GM18873 (cell line): ENCODE measurements at regions not wholly inside any gene's neighbourhood (a gene's known extent, or its start where the extent isn't known, plus 50 kb on each side); places are given as distances from the start of the nearest gene placed in this dataset.
"Not testable (repeated sequence)": the region's sequence is repeated elsewhere in the genome, so short reads cannot be mapped to it uniquely, and the experiment has no call there.

ENCODE experiments used
- ATAC-seq: cut with Tn5 transposase; IDR thresholded peaks from one replicate; pipeline ENCODE4 v1.9.1; 2021; ENCODE audit warnings: mild to moderate bottlenecking, moderate library complexity, moderate number of reproducible peaks; ENCODE audit not compliant: unreplicated experiment, low FRiP score

DNA sequence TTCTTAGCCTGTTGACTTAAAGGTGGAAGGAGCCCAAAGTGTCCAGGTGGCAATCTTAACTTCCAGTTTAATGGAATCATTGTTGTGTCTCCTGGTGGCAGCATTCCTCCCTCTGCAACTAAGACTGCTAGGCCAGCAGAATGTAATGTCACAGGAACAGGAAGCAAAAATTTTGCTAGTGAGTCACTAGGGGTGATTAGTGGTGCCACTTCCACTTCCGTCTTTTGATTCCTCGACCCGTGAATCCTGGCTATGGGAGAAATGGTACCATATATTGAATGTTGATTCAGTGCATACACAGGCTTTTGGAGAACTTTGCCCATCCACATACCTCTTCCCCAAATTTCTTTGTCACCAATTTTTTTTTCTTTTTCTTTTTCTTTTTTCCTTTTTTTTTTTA is 661.4 kb downstream of the TAF11L14 start:
- ATAC-seq: not testable (repeated sequence)

DNA sequence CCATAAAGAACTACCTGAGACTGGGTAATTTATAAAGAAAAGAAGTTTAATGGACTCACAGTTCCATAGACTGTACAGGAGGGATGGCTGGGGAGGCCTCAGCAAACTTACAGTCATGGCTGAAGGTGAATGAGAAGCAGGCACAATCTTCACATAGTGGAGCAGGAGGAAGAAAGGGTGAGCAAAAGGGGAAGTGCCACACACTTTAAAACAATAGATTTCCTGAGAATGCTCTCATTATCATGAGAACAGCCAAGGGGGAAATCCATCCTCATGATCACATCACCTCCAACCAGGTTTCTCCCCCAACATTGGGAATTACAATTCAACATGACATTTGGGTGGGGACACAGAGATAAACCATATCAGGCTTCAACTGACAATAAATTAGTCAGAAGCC is 664.9 kb downstream of the TAF11L14 start:
- no peak for ATAC-seq

DNA sequence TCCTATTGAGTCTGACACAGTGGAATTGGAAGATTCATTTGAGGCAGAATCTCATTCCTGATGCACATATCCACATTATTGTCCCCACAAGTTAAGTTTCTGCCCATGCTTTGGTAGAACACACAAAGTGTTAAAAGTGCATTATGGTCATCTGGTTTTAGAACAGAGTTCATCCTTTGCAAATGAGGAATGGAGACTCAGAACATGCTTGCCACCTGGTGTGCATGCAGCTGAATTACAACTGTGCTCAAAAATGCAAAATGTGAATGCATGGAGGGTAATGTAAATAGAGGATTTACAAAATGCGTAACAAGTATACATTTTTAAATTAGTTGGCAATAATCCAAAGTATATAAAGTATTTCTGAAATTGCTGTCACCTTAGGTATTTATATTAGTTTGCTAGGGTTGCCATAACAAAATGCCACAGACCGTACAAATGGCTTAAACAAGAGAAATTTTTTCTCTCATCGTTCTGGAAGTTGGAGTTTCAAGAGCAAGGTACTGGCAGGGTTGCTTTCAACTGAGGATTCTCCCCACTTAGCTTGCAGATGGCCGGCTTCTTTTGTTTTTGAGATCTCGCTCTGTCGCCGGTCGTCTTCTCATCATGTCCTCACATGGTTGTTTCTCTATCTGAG is 671.1 kb downstream of the TAF11L14 start:
- peak; percentile 47 for ATAC-seq

DNA sequence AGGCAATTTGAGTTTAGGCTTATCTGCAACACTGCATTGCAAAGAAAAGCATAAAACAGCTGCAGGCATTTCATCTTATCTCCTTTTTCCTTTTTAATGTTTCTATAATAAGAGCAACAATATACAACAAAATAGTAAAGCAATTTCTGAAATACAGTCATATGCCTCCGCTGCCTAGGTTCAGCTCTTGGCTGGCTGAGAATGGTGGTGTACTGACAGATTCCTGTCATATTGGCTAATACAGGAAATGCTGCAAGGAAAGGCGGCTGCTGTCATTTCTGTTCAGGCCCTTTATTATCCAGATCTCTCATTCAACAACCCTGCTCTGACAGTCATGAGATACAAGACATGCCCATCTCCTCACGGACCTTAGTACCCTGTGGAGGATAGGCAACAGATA is 677.0 kb downstream of the TAF11L14 start:
- no peak for ATAC-seq

DNA sequence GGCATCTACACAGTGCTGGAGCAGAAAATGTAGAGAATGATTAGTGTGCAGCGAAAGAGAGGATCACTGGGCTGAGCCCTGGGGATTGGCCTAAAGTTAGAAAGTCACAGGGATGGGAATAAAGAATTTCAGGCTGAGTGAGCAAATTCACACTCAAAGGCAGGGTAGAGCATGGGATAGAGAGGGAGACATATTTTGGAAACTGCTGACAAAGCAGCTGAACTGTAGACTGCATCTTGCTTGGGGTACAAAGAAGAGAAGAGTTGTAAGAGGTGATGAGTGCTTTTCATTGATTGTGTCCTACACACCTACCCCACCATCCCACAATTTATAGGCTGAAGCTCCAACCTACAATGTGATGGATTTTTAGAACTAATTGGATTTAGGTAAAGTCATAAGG is 677.8 kb downstream of the TAF11L14 start:
- ATAC-seq: no peak

DNA sequence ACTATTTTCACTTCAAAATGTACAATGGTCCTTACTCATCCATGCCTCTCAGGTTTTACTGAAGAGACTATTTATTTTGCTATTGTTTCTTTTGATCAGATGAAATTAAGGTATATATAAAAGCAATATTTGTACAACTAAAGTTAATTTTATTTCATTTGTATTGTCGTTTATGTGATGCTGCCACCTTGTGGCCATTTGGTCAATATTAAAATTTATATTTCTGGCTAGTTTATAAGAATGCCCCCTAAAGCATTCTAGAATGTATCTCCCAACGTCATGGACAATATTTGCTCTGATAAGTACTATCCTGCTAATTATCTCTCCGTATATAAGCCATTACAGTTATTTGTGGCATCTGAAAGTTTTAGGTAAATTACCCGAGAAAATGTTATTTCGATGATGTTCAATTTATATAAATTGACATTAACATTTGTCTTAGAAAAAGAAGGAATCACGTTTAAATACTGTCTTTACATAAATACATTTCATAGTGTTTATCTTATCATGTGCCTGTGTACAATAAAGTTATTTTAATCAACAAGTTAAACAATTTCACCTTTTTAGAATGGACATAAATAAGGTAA is 680.0 kb downstream of the TAF11L14 start:
- no peak for ATAC-seq

DNA sequence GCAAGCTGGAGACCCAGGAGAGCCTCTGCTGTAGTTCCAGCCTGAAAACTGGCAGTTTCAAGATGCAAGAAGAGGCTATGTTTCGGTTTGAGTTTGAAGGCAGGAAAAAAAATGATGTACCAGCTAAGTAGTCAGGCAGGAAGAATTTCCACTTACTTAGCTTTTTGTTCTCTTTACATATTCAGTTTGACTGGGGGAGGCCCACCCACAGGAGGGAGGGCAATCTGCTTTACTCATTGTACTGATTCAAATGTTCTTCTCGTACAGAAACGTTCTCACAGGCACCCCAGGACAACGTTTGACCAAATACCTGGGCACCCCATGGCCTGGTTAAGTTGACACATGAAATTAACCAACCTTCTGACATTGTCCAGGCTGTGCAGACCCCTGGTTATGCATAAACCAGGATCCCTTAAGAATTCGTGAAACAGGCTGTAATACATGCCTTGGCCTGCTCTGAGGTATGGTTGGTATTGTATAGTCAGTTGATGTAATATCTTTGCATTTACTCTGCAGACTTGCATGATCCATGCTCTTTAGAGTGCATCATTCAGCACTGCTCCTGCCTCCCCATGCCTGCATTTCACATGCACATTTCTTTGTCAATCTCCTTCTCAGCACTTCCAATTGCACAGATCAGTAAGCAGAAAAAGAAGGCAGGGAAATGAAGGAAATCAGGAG is 687.1 kb downstream of the TAF11L14 start:
- no peak for ATAC-seq

DNA sequence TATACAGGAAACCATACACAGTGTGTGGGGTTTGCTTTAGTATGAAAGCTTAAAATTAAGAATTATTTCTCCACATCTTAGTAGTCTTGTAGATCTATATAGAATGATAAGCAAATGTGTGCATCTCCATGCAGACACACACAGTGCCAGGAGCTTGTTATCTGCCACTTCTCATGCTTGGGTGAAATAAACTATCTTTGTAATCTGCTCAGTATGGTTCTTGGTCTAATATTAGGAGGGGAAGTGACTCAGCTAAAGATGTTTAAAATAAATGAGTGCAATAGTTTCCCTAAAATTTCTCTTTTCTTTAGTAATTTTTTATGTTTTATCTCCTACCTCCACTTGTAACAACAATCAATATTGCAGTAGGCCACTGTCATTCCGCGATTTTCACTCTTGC is 689.6 kb downstream of the TAF11L14 start:
- ATAC-seq: no peak

DNA sequence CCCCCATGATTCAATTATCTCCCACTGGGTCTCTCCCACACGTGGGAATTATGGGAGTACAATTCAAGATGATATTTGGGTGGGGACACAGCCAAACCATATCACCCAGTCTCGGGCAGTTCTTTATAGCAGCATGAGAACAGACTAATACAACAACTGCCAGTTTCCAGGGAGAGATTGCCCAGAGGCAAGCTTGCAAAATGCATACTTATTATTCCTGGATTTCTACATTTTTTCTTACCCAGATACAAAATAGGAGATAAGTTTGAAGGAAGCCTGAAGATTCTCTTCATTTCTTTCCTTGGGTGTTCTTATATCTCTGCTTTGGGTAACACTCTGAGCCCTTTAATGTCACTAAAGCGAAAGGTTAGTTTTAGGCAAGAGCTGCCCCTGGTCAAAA is 691.2 kb downstream of the TAF11L14 start:
- ATAC-seq: no peak

DNA sequence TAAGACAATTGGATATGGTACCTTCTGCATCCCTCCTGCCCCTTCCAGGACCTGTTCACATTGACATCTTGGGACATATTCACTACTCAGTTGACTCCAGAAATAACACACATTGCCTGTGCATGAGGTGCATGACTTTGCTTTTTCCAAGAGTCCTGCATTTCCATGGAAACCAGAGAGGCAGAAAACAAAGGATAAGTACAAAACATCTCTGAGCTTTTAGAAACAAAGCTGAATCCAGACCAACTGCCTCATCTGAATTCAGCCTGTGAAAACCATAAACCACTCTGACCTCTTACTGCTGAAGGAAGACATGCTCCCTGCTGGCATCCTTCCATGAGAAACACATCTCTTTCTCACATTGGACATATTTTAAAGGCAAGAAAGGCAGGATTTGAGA is 695.1 kb downstream of the TAF11L14 start:
- ATAC-seq: no peak

DNA sequence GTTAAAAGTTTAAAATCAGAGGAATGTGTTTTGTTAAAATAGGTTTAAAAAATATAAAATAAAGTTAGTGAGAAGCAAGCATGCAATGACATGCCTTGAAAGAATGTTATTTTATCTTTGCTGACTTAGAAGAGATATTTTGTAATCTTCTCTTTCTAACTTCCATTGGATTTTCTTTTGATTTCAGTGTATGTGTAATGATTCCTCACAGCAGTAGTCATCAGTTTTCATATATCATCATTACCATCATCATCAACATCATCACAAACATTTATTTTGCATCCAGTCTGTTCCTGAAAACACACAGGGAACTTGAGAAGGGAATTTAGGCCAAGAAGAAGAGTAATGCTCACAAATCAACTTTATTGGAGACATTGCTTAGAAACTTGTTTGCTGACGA is 699.6 kb downstream of the TAF11L14 start:
- ATAC-seq: no peak

DNA sequence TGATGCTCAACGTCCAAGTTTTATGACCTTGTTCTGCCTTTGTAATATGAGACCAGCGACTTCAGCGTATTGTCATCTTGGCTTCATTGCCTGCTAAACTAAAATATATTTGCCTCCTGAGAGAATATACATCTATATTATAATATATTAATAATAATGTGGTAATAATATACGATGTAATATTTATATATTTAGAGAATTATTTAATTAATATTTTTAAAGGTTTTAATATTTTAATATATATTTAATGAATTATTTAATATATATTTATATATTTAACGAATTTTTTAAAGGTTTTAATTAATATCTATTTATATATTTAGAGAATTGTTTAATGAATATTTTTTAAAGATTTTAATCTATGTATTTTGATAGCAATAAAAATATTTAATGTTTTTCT is 700.7 kb downstream of the TAF11L14 start:
- ATAC-seq: no peak

DNA sequence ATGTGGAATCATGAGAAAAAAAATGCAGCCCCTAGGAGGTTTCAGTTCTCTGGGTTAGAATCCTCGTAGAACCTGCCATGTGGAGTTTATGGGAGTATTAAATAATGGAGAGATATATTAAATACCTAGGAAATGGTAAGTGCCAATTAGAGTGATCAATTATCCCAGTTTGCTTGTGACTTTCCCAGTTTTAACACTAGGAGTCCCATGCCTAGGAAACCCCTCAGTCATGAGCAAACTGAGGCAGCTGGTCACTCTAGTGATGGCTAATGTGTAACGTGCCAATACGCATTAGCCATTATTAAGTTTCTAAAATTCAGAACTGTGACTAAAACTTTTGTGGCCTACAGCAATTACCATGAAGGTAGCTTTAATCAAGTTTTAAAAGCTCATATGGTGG is 720.6 kb downstream of the TAF11L14 start:
- ATAC-seq: no peak

DNA sequence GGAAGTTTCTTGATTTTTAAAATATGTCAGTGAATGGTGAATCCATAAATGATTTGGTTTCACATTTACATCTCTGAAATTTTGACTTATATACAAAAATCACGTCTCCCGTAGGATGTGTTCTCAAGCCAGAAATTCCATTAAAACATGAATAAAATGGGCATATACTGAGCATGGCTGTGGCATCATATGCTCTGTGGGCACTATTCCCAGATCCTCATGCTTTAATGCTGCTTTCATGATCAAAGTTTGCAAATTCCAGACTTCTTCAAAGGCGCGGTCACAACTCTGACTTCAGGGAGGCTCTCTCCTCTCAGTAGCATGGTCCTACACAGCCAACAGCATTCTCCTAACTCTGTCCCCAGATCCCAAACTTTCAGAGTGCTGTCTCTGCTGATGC is 723.2 kb downstream of the TAF11L14 start:
- ATAC-seq: no peak

DNA sequence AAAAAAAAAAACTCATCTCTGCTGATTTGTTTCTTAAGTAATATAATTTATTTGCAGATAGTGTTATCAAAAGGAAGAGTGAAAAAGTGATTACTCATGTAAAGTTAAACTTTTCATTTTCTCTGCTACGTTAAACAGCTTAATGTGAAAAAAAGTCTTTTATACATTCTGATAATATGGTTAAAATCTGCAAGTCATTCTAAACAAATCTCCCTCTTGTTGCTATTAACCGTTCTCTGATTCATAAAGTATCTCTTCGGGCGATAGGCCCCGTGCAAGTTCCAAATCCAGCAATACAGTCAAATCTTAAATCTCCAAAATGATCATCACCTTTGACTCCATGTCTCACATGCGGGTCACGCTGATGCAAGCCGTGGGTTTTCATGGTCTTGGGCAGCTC is 732.0 kb downstream of the TAF11L14 start:
- no peak for ATAC-seq

DNA sequence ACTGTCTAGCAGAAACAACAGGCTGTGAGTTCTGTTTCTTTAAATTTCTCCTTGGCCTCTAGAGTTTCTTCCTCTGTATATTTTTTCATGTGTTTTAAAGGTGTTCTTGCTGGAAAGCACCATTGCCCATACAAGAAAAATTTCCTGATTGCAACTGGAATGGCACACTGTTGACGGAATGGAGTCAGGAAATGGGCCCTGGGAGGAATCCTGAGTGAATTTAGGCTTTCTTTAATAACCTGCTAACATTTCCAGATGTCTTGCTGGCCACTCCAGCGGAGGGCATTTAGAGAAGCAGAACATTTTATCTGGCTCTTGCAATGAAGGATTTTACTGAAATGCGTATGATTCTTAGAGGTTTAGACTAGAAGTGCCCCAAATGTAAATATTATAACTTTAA is 736.3 kb downstream of the TAF11L14 start:
- no peak for ATAC-seq

DNA sequence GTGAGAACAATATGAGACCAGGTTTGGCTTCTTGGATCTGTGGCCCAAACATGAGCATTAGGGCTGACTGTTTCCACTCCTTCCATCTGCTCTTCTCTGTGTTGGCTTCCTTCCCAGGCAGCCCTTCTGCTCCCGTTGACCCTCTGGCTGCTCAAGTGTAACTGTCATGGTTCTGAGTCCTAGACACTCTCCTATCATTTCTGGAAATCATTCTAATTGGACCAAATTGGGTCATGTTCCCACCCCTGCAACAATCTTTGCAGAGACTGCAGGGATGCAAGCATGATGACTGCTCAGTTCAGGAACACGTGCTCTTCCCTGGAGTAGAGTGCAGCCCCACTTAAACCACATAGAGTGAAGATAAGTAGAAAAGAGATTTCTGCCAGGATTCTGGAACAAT is 741.4 kb downstream of the TAF11L14 start:
- no peak for ATAC-seq

DNA sequence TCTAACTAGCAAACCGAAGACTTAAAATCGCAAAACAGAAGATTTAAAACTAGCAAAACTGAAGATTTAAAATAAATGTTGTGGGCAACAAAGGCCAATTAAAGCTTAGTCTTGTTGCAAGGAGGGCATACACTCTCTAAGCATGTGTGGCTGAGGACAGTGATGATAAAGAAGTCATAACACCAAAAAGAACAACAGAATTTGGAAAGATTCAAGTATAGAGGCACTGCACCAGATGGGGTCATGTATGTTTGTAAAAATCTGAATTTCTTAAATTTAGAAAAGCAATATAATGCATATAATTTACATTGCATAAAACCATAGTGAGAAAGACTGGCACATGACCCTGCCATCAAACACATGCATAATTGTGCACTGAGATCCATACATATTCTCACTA is 743.8 kb downstream of the TAF11L14 start:
- no peak for ATAC-seq

DNA sequence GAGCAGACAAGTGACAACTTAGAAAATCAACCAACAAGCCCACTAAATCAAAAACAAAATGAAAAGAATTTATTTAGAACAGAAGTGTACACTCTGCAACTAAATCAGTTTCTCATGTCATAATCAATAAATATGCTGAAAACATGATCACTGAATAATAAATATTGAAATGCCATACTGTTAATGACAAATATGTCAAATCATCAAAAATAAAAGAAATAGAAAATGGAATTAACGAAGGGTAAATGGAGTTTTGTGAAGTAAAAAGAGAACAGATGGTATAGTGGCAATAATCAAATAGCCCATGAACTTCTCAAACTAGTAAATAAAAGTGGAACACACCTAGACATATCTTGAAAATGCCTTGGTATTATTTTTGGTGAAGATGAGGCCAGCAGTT is 744.9 kb downstream of the TAF11L14 start:
- ATAC-seq: no peak

DNA sequence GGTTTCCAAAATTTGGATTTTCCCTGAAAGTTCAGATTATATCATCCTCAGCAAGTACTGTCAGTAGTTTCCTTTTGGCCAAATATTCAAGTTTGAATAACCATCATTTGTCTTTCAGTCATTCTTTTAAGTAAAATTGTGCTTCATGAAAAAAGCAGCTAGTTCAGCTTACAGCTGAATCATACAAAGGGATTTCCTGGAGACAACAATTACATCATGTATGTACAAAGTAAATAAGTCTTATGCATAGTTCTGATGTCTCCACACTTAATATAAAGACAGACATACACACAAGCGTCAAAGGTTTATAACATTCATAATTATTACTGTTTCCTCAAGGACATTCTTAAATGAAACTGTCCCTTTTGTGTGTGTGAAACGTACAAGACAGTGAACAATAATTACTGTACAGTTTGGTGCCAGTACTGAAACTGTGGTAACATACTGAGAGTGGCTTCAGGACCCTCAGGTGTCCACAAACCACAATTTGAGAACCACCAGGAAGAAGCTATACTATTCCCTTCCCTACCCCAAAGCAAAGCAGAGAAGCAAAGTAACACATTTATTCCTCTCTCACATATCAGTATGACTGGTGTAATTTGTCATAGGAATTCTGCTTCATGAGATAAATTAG is 746.6 kb downstream of the TAF11L14 start:
- no peak for ATAC-seq

DNA sequence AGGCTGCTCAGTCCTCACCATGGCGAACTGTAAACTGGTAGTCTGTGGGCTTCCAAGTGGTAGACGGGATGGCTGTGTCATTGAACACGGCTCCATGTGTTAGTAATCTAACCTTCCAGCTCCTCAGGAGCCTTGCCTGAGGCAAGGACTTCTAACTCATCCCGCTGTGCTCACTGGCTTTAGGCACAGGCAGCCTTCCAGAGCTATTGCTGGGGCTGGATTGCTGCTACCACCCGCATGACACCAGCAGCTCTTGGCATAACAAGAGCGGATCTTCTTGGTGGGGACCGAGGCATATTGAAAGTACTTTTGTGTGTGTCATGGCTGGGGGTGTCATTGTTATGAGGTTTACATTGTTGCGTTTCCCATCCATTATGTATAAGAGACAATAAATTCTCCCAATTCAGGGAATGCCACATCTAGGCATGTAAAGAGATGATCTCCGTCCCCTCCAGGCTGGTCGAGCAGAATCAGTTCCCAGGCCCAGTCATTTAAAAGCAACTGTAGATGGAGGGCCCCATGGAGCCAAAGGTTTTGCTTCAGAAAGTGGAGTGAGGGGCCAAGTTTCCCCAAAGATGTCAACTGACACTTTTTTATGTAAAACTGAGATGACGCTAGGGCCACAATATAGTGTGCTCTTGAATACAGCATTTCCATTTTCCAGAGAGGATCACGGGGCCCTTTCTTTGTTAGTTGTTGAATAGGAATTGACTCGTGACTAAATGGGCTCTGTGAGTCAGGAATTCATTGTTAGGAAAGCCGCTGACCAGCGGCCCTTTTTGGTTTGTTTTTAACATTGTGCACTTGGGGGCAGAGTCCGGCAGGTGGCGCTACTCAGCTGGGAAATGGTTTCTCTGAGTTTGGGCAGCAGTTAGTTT is 759.5 kb downstream of the TAF11L14 start:
- ATAC-seq: peak; percentile 59
